HG03064 (cell line): ENCODE measurements at regions not wholly inside any gene's neighbourhood (a gene's known extent, or its start where the extent isn't known, plus 50 kb on each side); places are given as distances from the start of the nearest gene placed in this dataset.
"Not testable (repeated sequence)": the region's sequence is repeated elsewhere in the genome, so short reads cannot be mapped to it uniquely, and the experiment has no call there.

Source experiments
- ATAC-seq: cut with Tn5 transposase; IDR thresholded peaks from one replicate; pipeline ENCODE4 v1.9.1; 2021; ENCODE audit warnings: low read depth; ENCODE audit not compliant: unreplicated experiment

- no peak for ATAC-seq
Observed at GRCh38 chr2:36238106-36238505, 117.5 kb upstream of the CRIM1 start.

DNA sequence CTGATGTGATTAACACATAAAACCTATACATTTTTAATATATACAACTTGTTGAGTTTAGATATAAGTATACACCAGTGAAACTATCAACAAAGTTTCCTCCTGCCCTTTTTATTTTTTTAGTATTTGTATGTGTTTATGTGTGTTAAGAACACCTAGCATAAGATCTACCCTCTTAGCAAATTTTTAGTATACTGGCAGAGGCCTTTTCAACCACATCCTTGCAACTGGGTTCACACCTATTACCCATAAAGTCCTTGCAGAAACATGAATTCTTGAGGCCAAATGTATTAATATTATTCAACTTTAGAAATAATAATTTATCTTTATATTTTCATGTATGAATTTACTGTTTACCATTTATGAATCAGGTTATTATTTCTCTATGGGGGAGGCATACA lies 119.7 kb upstream of the CRIM1 start:
- no peak for ATAC-seq

DNA sequence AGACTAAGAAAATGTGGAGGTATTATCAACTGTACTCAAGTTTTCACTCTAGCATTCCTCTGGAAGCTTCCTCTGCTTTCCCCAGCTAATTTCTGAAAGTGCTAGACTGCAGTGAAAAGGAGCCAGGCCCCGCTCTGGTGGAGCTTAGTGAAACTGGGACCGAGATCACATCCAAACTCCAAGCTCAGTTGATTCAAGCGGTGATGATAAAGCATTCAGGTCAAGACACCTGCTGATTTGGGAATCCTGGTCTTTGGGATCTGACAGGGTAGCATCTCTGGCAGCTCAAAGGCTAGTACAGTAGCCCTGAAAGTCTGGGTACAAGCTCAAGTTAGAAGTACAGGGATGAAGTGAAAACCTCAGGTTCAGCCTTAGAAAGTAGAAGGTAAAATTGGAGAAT lies 120.2 kb upstream of the CRIM1 start:
- ATAC-seq, result no peak

DNA sequence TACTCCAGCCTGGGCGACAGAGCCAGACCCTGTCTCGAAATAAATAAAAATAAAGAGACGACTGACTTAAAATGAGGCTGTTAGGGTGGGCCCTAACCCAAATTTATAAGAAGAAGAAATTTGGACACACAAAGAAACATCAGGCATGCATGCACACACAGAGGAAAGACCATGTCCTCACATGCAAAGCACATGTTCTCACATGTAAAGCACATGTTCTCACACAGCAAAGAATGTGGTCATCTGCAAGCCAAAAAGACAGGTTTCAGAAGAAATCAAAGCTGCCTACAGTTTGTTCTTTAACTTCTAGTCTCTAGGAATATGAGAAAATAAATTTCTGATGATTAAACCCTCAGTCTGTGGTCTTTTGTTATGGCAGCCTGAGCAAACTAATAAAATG lies 132.3 kb upstream of the CRIM1 start:
- no peak for ATAC-seq

- ATAC-seq, result no peak
Observed at GRCh38 chr2:36222485-36222884, 133.1 kb upstream of the CRIM1 start.

DNA sequence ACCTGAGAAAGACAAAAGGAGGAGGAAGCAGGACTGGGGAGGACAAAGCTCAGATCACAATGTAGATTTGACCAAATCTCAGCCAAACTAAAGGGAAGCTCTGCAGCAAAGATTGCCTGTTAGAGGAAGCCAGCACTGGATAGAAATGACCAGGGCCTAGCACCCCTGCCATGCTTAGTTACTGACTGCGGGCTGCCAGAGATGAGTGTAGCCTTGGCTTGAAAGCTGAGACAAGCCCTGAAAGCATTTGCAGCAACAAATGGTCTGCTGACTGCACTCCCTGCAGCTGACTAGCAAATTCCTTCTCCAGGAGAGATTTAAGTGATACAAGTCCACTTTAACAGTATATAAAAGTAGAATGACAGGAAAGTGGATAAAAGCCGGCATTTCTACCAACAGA lies 140.9 kb upstream of the CRIM1 start:
- no peak for ATAC-seq

GRCh38 chr2:36203366-36203765 lies 152.2 kb upstream of the CRIM1 start:
- no peak for ATAC-seq

GRCh38 chr2:36197181-36197971 lies 158.2 kb upstream of the CRIM1 start:
- no peak for ATAC-seq

DNA sequence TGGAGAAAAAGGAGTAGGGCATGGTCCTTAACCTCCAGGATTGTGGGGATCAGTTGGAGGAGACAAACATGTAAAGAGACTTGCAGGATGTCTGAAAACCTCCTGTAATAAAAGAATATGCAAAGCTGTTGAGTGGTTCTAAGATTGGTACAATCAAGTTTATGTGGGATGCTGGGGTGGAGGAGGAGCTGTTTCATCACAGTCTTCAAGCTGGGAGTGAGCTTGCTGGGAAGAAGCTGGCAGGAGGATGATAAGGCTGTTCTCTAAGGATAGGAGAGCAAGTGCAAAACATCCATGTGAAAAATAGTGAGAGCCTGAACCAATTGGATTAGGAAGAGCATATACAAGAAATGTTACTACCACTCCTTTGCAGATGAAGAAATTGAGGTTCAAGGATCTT lies 161.9 kb upstream of the CRIM1 start:
- ATAC-seq, result no peak

DNA sequence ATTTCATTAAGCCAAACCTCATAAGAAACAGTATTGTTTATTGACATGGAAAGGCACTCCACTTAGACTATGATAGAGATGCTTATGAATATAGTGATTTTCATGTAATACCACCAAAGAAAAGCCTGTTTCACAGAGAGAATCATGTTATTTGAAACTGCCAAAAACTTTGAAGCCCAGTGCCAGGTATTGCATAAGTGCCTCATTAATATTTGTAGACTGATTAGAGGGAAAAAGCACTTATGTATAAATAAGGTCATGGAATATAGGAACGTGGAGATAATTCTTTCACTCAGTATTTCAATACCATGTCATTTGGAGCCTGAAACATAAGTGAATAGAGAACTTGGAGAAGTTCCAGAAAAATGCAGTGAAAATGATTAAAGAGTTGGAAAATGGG lies 162.6 kb upstream of the CRIM1 start:
- no peak for ATAC-seq

GRCh38 chr2:36190097-36190496 lies 165.5 kb upstream of the CRIM1 start:
- no peak for ATAC-seq

DNA sequence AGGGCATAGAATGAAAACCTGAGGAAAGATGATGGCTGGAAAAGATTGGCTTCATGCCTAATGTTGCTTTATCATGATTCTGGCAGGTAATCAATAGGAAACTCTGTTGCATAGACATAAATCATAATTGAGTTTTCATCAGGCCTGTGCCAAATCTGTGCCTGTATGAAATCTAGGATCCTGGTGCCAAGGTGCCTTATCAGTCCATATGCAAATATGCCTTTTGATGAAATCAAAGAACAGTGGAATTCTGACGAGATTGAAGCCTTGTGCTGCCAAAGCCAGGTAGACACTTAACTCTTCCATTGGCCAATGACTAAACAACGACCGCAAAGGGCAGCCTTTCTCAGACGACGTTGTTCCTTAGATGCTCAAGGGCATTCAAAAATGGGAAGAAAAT lies 170.0 kb upstream of the CRIM1 start:
- no peak for ATAC-seq

- ATAC-seq, result no peak
Observed at GRCh38 chr2:36184848-36185247, 170.7 kb upstream of the CRIM1 start.

GRCh38 chr2:36180789-36181482 lies 174.6 kb upstream of the CRIM1 start:
- not testable (repeated sequence) for ATAC-seq

DNA sequence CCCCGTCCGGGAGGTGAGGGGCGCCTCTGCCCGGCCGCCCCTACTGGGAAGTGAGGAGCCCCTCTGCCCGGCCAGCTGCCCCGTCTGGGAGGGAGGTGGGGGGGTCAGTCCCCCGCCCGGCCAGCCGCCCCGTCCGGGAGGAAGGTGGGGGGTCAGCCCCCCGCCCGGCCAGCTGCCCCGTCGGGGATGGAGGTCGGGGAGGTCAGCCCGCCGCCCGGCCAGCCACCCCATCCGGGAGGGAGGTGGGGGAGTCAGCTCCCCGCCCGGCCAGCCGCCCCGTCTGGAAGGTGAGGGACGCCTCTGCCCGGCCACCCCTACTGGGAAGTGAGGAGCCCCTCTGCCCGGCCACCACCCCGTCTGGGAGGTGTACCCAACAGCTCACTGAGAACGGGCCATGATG lies 175.3 kb upstream of the CRIM1 start:
- not testable (repeated sequence) for ATAC-seq

- not testable (repeated sequence) for ATAC-seq
Observed at GRCh38 chr2:36179668-36180269, 175.8 kb upstream of the CRIM1 start.

DNA sequence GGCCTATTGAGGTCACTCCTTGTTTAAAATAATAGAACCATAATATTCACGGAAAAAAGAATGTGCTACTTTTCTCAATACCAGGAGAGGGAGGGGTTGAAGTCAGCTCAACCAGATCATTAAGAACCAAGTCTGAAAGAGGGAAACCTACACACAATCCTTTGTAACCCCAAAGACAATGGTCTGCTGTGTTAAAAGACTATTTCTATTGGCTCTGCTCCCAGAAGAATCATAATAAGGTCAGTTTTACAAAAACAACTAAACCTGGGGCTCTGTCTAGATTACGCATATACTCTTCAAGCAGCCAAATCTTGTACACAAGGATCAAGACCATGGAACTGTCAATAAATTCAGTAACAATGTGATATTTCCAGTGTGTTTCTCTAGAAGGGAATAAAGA lies 177.2 kb upstream of the CRIM1 start:
- ATAC-seq, result no peak

GRCh38 chr2:36177282-36177681 lies 178.3 kb upstream of the CRIM1 start:
- no peak for ATAC-seq

- ATAC-seq, result no peak
Observed at GRCh38 chr2:36174920-36175319, 180.7 kb upstream of the CRIM1 start.

DNA sequence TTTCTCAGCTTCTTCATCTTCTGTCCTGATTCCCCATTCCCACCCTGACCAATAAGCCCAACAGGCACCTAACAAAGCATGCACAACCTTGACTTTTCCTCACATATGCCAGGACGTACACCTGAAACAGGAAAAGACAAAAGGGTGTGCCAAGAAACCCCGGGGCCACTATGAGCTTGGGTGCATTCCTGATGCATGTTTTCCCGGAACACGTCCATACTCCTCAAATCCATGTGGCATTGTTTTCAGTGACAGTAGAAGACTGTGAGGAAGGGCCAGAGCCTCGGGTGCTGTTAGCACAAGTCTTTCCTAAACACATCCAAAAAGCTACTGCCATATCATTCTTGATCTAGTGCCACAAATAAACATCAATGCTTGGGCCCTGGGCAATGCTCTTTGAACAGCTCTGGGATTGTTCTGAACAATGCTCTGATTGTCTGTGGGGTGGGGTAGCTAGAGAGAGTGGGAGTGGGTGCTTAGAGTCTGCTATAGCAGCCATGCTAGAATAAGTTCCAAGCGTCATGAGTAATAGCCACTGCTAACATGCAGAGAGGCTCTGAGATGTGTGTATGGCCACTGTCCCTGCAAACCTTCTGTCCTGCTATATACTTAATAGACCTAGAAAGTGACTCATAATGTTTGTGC lies 181.7 kb upstream of the CRIM1 start:
- ATAC-seq, result no peak

- ATAC-seq, result no peak
Observed at GRCh38 chr2:36172824-36173223, 182.8 kb upstream of the CRIM1 start.
